B cell (primary cell): ENCODE measurements at regions not wholly inside any gene's neighbourhood (a gene's known extent, or its start where the extent isn't known, plus 50 kb on each side); places are given as distances from the start of the nearest gene placed in this dataset.

Experiments
- ATAC-seq: fragments of 200-7000 bp; cut with Tn5 transposase; one replicate; pipeline ENCODE4 v1.10.0; 2021; ENCODE audit warnings: low read depth, mild to moderate bottlenecking, moderate number of reproducible peaks, moderate library complexity
- CTCF ChIA-PET: fragments of 350-600 bp; sonication (Branson Sonifier 250); formaldehyde crosslinking; loops from one replicate; lab custom pipeline; 2021; ENCODE audit warnings: antibody characterized with exemption, inconsistent platforms; lab: Charles Lee
- POLR2A ChIA-PET: fragments of 350-600 bp; sonication (Branson Sonifier 250); formaldehyde crosslinking; loops from one replicate; lab custom pipeline; 2021; ENCODE audit warnings: antibody characterized with exemption; lab: Charles Lee
- DNase-seq: peaks from one replicate; pipeline ENCODE4 v3.0.0; 2013
- H2AFZ ChIP-seq: 2 replicates; pipeline ENCODE4 v1.6.1; 2012; ENCODE audit warnings: mild to moderate bottlenecking, low read depth, low read length; ENCODE audit not compliant: insufficient read depth, poor library complexity, severe bottlenecking
- H3K27ac ChIP-seq, 2 donors: 1 replicate in 1 of 2; 2 replicates in 1 of 2; pipeline ENCODE4 v1.5.1; 2012 to 2013; ENCODE audit warnings: low read length in 2 of 2, mild to moderate bottlenecking in 2 of 2, moderate library complexity in 1 of 2
- H3K27me3 ChIP-seq, 4 experiments: fragments of 200-600 bp in 1 of 4; sonication (generic) in 1 of 4; replicated peaks in 1 of 4; 1 replicate in 2 of 4; 2 replicates in 2 of 4; pipeline versions ENCODE4 v1.6.1 to v1.7.0; 2013 to 2016; ENCODE audit warnings: low read length in 3 of 4, mild to moderate bottlenecking in 2 of 4, mixed read lengths in 1 of 4, moderate library complexity in 1 of 4; ENCODE audit not compliant: insufficient read depth in 4 of 4, control insufficient read depth in 3 of 4; ENCODE audit errors: control extremely low read depth in 1 of 4
- H3K36me3 ChIP-seq, 2 experiments: replicated peaks in 1 of 2; 1 replicate in 1 of 2; 2 replicates in 1 of 2; pipeline versions ENCODE4 v1.6.1 to v1.7.1; 2013; ENCODE audit warnings: low read length in 1 of 2; ENCODE audit not compliant: insufficient read depth in 2 of 2, control insufficient read depth in 1 of 2; ENCODE audit errors: control extremely low read depth in 1 of 2, extremely low read depth in 1 of 2
- H3K4me1 ChIP-seq, 2 donors: fragments of 200-600 bp in 1 of 2; sonication (generic) in 1 of 2; 1 replicate in 1 of 2; 2 replicates in 1 of 2; pipeline versions ENCODE4 v1.5.1 to v1.6.1; 2013 to 2017; ENCODE audit warnings: low read length in 2 of 2; ENCODE audit not compliant: control insufficient read depth in 2 of 2, insufficient read depth in 2 of 2
- H3K4me2 ChIP-seq: replicated peaks from 2 replicates; pipeline ENCODE3; 2012; ENCODE audit warnings: mild to moderate bottlenecking, low read depth, low read length; ENCODE audit not compliant: poor library complexity, severe bottlenecking
- H3K4me3 ChIP-seq, 5 experiments: fragments of 200-600 bp in 1 of 5; sonication (generic) in 1 of 5; 1 replicate in 3 of 5; 2 replicates in 2 of 5; pipeline versions ENCODE4 v1.5.1 to v1.7.0; 2011 to 2016; ENCODE audit warnings: low read length in 4 of 5, mild to moderate bottlenecking in 4 of 5, low read depth in 2 of 5, control low read depth in 1 of 5, moderate library complexity in 1 of 5; ENCODE audit not compliant: insufficient read depth in 1 of 5; ENCODE audit errors: control extremely low read depth in 1 of 5, extremely low read depth in 1 of 5
- H3K79me2 ChIP-seq: fragments of 200-600 bp; sonication (generic); one replicate; pipeline ENCODE4 v1.6.0; 2016; ENCODE audit warnings: low read length; ENCODE audit not compliant: control insufficient read depth, insufficient read depth
- H3K9ac ChIP-seq: fragments of 200-600 bp; sonication (generic); 2 replicates; pipeline ENCODE4 v1.6.1; 2017; ENCODE audit warnings: mild to moderate bottlenecking, low read length, moderate library complexity
- H3K9me3 ChIP-seq, 3 donors: one replicate each; pipeline versions ENCODE4 v1.6.1 to v1.7.1; 2013; ENCODE audit warnings: low read length in 2 of 3; ENCODE audit not compliant: control insufficient read depth in 2 of 3, insufficient read depth in 1 of 3; ENCODE audit errors: control extremely low read depth in 1 of 3
- H4K20me1 ChIP-seq: 2 replicates; pipeline ENCODE4 v1.6.0; 2012; ENCODE audit warnings: mild to moderate bottlenecking, low read length; ENCODE audit not compliant: insufficient read depth, control insufficient read depth, poor library complexity, severe bottlenecking
- H3K27ac Mint-ChIP-seq: one replicate; pipeline ENCODE4 v1.8.0; 2021; ENCODE audit warnings: mixed read lengths
- H3K27me3 Mint-ChIP-seq: one replicate; pipeline ENCODE4 v1.8.0; 2021; ENCODE audit warnings: mixed read lengths
- H3K4me1 Mint-ChIP-seq: one replicate; pipeline ENCODE4 v1.8.0; 2021; ENCODE audit warnings: mixed read lengths
- H3K4me3 Mint-ChIP-seq: one replicate; pipeline ENCODE4 v1.8.0; 2021; ENCODE audit warnings: mixed read lengths
- H3K9me3 Mint-ChIP-seq: one replicate; pipeline ENCODE4 v1.8.0; 2022; ENCODE audit warnings: mixed read lengths; ENCODE audit not compliant: insufficient read depth
- EZH2 ChIP-seq: IDR thresholded peaks from 2 replicates; pipeline ENCODE4 v1.6.1; 2012; ENCODE audit warnings: borderline replicate concordance, low read depth, mild to moderate bottlenecking, moderate library complexity, low read length; ENCODE audit not compliant: insufficient read depth, poor library complexity, severe bottlenecking
- WGBS: methylation state at CpG from one replicate; pipeline ENCODE4 v1.1.5; 2013; ENCODE audit warnings: missing lambda C conversion rate; ENCODE audit not compliant: insufficient coverage; 5-methylcytosine and 5-hydroxymethylcytosine counted together
- intact Hi-C: fragments of 100-400 bp; cut with micrococcal nuclease; formaldehyde crosslinking; loops from one replicate; pipeline ENCODE4 v1.10.0; 2022
- TF ChIP-seq, protein P1 (sequence below): fragments of 200-600 bp; IDR thresholded peaks from one replicate; pipeline ENCODE4 v1.8.0; 2022; ENCODE audit warnings: antibody characterized with exemption, mild to moderate bottlenecking

DNA sequence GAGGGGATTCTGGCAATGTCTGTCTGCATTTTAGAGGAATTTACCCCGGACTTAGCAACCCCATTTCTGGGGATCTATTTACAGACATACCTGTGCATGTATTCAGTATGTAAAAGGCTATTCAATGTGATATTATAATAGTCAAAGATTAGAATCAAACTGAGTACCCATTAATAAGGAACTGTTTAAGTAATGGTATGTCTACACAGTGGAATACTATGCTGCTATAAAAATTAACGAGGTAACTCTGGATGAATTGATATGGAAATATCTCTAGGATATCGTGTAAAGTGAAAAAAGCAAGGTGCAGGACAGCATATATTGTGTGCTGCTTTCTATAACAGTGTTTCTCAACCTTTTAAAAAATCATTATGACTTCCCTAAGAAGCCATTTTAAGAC lies 186.9 kb downstream of the SEMA6A start:
- Histone ChIP-seq H3K36me3 (peaks cover 0 to 5% of the 10 kb centered on the region in 2 experiments), H3K4me2 (no peak overlapping the region), H3K27ac (no peak overlapping the region), H3K4me1 (no peaks in the 10 kb centered on the region), H3K27me3 (no peaks in the 10 kb centered on the region), H3K9ac (no peak overlapping the region), H2AFZ (no peak overlapping the region), H4K20me1 (no peaks in the 10 kb centered on the region), H3K9me3 (peaks cover 0 to 9% (median 0%) of the 10 kb centered on the region in 3 donors), H3K79me2 (no peaks in the 10 kb centered on the region), H3K4me3 (no peak overlapping the region)
- Mint-ChIP-seq H3K9me3 (no peaks in the 10 kb centered on the region), H3K27me3 (no peaks in the 10 kb centered on the region), H3K4me1 (peaks cover 1% of the 10 kb centered on the region), H3K4me3 (no peak overlapping the region), H3K27ac (no peak overlapping the region)
- DNase-seq (no peak), ATAC-seq (no peak)
- CTCF ChIA-PET: no interaction called here
- no CpG with 5 or more reads among the region's 3 CpGs for WGBS
- intact Hi-C loops: no loop called here
- POLR2A ChIA-PET: no interaction called here
- TF ChIP-seq, protein P1, sequence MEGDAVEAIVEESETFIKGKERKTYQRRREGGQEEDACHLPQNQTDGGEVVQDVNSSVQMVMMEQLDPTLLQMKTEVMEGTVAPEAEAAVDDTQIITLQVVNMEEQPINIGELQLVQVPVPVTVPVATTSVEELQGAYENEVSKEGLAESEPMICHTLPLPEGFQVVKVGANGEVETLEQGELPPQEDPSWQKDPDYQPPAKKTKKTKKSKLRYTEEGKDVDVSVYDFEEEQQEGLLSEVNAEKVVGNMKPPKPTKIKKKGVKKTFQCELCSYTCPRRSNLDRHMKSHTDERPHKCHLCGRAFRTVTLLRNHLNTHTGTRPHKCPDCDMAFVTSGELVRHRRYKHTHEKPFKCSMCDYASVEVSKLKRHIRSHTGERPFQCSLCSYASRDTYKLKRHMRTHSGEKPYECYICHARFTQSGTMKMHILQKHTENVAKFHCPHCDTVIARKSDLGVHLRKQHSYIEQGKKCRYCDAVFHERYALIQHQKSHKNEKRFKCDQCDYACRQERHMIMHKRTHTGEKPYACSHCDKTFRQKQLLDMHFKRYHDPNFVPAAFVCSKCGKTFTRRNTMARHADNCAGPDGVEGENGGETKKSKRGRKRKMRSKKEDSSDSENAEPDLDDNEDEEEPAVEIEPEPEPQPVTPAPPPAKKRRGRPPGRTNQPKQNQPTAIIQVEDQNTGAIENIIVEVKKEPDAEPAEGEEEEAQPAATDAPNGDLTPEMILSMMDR: no peak

DNA sequence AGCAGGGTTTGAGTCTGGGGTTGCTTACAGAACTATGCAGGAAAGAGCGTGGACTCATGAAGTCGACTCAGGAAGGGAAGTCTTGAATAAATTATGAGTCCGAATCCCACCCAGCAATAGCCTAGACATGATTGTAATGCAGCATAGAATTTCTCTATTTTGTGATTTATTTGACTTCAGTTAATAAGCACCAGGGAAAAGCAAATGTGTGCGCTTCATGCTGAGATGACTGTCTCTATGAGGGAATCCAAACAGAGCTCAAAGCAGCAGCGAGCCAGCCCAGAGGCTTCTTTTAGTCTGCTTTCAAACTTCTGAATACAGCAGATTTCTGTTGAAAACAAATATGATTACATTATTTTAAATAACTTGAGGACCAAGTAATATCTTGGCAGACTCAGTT lies 188.0 kb downstream of the SEMA6A start:
- 100% methylated on average over 1 of the region's 5 CpGs for WGBS
- CTCF ChIA-PET: no interaction called here

More for the DNA sequence above, 188.0 kb downstream of the SEMA6A start:
- no peaks in the 10 kb centered on the region for H4K20me1 ChIP-seq
- no peak overlapping the region for H2AFZ ChIP-seq
- no peaks in the 10 kb centered on the region for H3K4me1 ChIP-seq
- no peak overlapping the region for H3K27ac ChIP-seq
- ATAC-seq (no peak), DNase-seq (no peak)
- H3K27me3 Mint-ChIP-seq: no peaks in the 10 kb centered on the region
- H3K36me3 ChIP-seq: peaks cover 0 to 11% of the 10 kb centered on the region in 2 experiments
- H3K4me3 Mint-ChIP-seq: no peak overlapping the region
- TF ChIP-seq, protein P1: no peak
- no peak for TF ChIP-seq EZH2
- no peak overlapping the region for H3K4me2 ChIP-seq
- H3K27ac Mint-ChIP-seq: no peak overlapping the region
- peaks cover 0 to 9% (median 0%) of the 10 kb centered on the region in 3 donors for H3K9me3 ChIP-seq
- intact Hi-C loops: no loop called here
- H3K9me3 Mint-ChIP-seq: no peaks in the 10 kb centered on the region
- no peak overlapping the region for H3K4me3 ChIP-seq
- no peaks in the 10 kb centered on the region for H3K79me2 ChIP-seq
- POLR2A ChIA-PET: no interaction called here
- peaks cover 1% of the 10 kb centered on the region for H3K4me1 Mint-ChIP-seq
- no peaks in the 10 kb centered on the region for H3K27me3 ChIP-seq
- H3K9ac ChIP-seq: no peak overlapping the region
